NB4 (cell line): ENCODE measurements at regions not wholly inside any gene's neighbourhood (a gene's known extent, or its start where the extent isn't known, plus 50 kb on each side); places are given as distances from the start of the nearest gene placed in this dataset.

ENCODE experiments used
- CTCF ChIP-seq: IDR thresholded peaks from one replicate; pipeline ENCODE4 v1.5.1; 2012; ENCODE audit warnings: low read depth, low read length
- MYC ChIP-seq: IDR thresholded peaks from 2 replicates; pipeline ENCODE4 v1.6.1; 2011; ENCODE audit warnings: low read depth, low read length

- no peak for TF ChIP-seq MYC
- no peak for TF ChIP-seq CTCF
Measured at GRCh38 chr10:8534096-8534495, 479.6 kb downstream of the GATA3 start.
